ENCODE measurements at regions not wholly inside any gene's neighbourhood (a gene's known extent, or its start where the extent isn't known, plus 50 kb on each side); places are given as distances from the start of the nearest gene placed in this dataset.

- H3K9me3 Mint-ChIP-seq (ENCODE audit: low read depth, unreplicated experiment): no peaks in the 10 kb centered on the region
- no TSS peak for BruUV-seq (replicated peaks)
- H3K36me3 Mint-ChIP-seq (ENCODE audit: insufficient read depth, unreplicated experiment): no peaks in the 10 kb centered on the region
- peaks cover 14% of the 10 kb centered on the region for H3K4me1 Mint-ChIP-seq (ENCODE audit: low read depth, unreplicated experiment)
- no peak overlapping the region for H3K4me3 Mint-ChIP-seq (ENCODE audit: low read depth, unreplicated experiment)
- H3K27me3 Mint-ChIP-seq (ENCODE audit: unreplicated experiment): no peaks in the 10 kb centered on the region
- CTCF ChIA-PET: interaction anchor here (1.1 kb wide), 1 partner anchor 10 kb away, joined by 3 read pairs; no protein-coding TSS in a partner anchor
- no peak overlapping the region for H3K27ac Mint-ChIP-seq (ENCODE audit: unreplicated experiment)
- TF ChIP-seq, protein P1, sequence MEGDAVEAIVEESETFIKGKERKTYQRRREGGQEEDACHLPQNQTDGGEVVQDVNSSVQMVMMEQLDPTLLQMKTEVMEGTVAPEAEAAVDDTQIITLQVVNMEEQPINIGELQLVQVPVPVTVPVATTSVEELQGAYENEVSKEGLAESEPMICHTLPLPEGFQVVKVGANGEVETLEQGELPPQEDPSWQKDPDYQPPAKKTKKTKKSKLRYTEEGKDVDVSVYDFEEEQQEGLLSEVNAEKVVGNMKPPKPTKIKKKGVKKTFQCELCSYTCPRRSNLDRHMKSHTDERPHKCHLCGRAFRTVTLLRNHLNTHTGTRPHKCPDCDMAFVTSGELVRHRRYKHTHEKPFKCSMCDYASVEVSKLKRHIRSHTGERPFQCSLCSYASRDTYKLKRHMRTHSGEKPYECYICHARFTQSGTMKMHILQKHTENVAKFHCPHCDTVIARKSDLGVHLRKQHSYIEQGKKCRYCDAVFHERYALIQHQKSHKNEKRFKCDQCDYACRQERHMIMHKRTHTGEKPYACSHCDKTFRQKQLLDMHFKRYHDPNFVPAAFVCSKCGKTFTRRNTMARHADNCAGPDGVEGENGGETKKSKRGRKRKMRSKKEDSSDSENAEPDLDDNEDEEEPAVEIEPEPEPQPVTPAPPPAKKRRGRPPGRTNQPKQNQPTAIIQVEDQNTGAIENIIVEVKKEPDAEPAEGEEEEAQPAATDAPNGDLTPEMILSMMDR (IDR thresholded peaks at IDR 0.05; ENCODE audit: unreplicated experiment): no peak
- intact Hi-C loops (cut with micrococcal nuclease; ENCODE audit: unreplicated experiment): no loop called here
- no peak for DNase-seq
Observed at GRCh38 chr7:25062380-25062779, 62.7 kb downstream of the CYCS start.

DNA sequence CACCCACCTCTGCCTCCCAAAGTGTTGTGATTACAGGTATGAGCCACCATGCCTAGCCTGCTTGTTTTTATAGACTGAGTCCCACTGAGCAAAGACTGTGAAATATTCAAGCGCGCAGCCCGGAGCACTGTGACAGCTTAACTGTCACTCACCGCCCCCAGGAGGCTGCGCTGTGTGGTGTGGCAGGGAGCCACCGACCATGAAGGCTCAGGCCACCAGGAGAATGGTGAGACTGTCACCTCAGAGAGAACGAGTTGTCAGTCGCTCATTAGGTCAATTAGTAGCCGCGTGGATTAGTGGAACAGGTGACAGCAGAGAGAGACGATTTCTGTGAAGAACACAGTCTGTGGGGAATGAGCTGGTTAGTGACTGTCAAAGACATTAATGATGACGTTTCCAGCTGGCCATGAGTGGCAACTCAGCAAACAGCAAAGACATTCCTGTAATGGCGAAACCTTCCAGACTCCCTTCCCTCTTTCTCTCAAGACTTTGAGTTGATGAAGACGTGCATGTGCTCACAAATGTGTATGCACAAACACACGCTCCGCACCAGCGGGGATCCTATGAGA lies 64.5 kb downstream of the CYCS start:
- CTCF ChIA-PET: interaction anchor here (0.6 kb wide), 1 partner anchor 79 kb away, joined by 6 read pairs; no protein-coding TSS in a partner anchor

GRCh38 chr7:25059576-25059975 lies 65.5 kb downstream of the CYCS start:
- Mint-ChIP-seq H3K27ac (ENCODE audit: unreplicated experiment) (no peak overlapping the region), H3K9me3 (ENCODE audit: low read depth, unreplicated experiment) (no peaks in the 10 kb centered on the region), H3K36me3 (ENCODE audit: insufficient read depth, unreplicated experiment) (no peaks in the 10 kb centered on the region), H3K4me1 (ENCODE audit: low read depth, unreplicated experiment) (peaks cover 2% of the 10 kb centered on the region), H3K4me3 (ENCODE audit: low read depth, unreplicated experiment) (no peak overlapping the region), H3K27me3 (ENCODE audit: unreplicated experiment) (no peaks in the 10 kb centered on the region)
- no peak for DNase-seq
- intact Hi-C loops (cut with micrococcal nuclease; ENCODE audit: unreplicated experiment): loop anchor here (5.0 kb wide), 1 partner anchor 563 kb away; no protein-coding TSS in a partner anchor
- CTCF ChIA-PET: no interaction called here
- TF ChIP-seq, protein P1 (IDR thresholded peaks at IDR 0.05; ENCODE audit: unreplicated experiment): no peak
- BruUV-seq (replicated peaks): no TSS peak

More for the DNA sequence above, 64.5 kb downstream of the CYCS start:
- no peak overlapping the region for H3K4me3 Mint-ChIP-seq (ENCODE audit: low read depth, unreplicated experiment)
- peaks cover 12% of the 10 kb centered on the region for H3K4me1 Mint-ChIP-seq (ENCODE audit: low read depth, unreplicated experiment)
- TF ChIP-seq, protein P1 (IDR thresholded peaks at IDR 0.05; ENCODE audit: unreplicated experiment): no peak
- no peak overlapping the region for H3K27ac Mint-ChIP-seq (ENCODE audit: unreplicated experiment)
- no peak for DNase-seq
- no peaks in the 10 kb centered on the region for H3K27me3 Mint-ChIP-seq (ENCODE audit: unreplicated experiment)
- intact Hi-C loops (cut with micrococcal nuclease; ENCODE audit: unreplicated experiment): no loop called here
- no peaks in the 10 kb centered on the region for H3K9me3 Mint-ChIP-seq (ENCODE audit: low read depth, unreplicated experiment)
- no peaks in the 10 kb centered on the region for H3K36me3 Mint-ChIP-seq (ENCODE audit: insufficient read depth, unreplicated experiment)
- BruUV-seq (replicated peaks): no TSS peak

DNA sequence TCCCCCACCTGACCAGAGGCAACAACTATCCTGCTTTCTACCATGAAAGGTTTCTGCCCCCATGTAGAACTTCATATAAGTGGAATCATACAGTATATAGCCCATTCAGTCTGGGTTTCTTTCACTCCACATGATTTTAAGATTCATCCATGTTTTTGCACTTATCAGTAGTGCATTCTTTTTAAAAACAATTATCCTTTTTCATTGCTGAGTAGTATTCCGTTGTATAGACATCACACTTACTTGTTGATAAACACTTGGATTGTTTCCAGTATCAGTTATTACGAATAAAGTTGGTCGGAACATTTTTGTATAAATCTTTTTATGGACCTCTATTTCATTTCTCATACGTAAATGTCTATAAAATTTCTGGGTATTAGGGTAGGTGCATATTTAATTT lies 68.7 kb downstream of the CYCS start:
- intact Hi-C loops (cut with micrococcal nuclease; ENCODE audit: unreplicated experiment): loop anchor here (5.0 kb wide), 1 partner anchor 566 kb away; no protein-coding TSS in a partner anchor
- no TSS peak for BruUV-seq (replicated peaks)
- no peak for DNase-seq
- Mint-ChIP-seq H3K4me1 (ENCODE audit: low read depth, unreplicated experiment) (peaks cover 8% of the 10 kb centered on the region), H3K36me3 (ENCODE audit: insufficient read depth, unreplicated experiment) (no peaks in the 10 kb centered on the region), H3K9me3 (ENCODE audit: low read depth, unreplicated experiment) (no peaks in the 10 kb centered on the region), H3K4me3 (ENCODE audit: low read depth, unreplicated experiment) (no peak overlapping the region), H3K27me3 (ENCODE audit: unreplicated experiment) (no peaks in the 10 kb centered on the region), H3K27ac (ENCODE audit: unreplicated experiment) (no peak overlapping the region)
- CTCF ChIA-PET: no interaction called here
- TF ChIP-seq, protein P1 (IDR thresholded peaks at IDR 0.05; ENCODE audit: unreplicated experiment): no peak

Measured in Calu3 (cell line).